GM21576 (cell line): ENCODE measurements at regions not wholly inside any gene's neighbourhood (a gene's known extent, or its start where the extent isn't known, plus 50 kb on each side); places are given as distances from the start of the nearest gene placed in this dataset.
"Not testable (repeated sequence)": the region's sequence is repeated elsewhere in the genome, so short reads cannot be mapped to it uniquely, and the experiment has no call there.

Experiments used
- ATAC-seq: cut with Tn5 transposase; IDR thresholded peaks from one replicate; pipeline ENCODE4 v1.9.1; 2021; ENCODE audit warnings: mild to moderate bottlenecking, moderate library complexity; ENCODE audit not compliant: unreplicated experiment

DNA sequence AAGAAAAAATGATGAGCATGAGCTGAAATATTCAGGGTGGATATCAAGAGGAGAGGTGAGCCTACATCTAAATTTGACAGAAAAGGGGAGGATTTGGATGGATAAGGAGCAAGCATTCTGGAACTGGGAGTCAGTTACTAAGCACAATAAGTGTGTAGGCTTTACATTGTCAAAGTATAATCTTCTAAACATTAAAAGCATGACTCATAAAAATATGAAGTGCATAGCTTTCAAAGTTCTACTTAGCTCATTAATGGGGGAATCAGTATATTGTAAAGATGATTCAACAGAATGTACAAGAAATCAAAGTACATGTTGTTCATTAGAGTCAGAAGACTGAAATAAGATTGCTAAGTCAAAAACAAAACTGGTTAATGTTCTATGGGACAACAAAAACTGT, 248.0 kb upstream of the GAS1 start:
- no peak for ATAC-seq

DNA sequence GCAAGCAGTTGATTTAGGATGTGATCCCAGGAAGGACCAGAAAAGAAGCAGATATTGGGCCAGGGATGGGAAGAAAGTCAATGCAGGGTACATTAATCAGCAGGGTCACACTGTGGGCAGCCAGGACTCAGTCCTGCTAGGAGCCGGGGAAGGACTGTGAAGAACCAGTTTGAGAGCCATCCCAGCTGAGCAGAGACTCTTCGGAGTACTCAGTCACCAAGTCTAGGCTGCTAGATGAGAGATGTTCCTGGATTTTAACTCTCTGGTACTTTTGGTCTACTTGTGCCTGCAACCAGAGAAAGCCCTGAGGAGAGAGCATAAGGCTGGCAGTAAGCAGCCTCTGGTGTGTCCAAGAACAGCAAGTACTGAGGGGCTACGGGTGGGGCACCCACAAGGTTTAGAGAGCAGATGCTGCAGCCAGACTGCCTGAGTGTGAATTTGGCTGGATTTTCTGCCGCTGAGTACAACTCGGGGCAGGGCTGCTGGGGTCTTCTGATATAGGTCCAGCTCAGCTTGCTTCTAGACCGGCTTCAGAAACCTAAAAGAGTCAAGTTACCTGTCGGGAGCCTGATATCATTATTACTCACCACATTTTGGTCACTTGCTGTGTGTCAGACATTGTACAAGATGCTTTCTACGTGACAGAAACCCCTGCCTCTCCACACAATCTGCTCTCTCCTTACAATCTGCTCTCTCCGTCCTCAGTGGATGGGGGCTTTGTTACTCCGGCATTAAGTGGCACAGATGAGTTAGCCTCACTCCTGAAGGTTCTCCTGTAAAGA, 250.2 kb upstream of the GAS1 start:
- ATAC-seq, result no peak

DNA sequence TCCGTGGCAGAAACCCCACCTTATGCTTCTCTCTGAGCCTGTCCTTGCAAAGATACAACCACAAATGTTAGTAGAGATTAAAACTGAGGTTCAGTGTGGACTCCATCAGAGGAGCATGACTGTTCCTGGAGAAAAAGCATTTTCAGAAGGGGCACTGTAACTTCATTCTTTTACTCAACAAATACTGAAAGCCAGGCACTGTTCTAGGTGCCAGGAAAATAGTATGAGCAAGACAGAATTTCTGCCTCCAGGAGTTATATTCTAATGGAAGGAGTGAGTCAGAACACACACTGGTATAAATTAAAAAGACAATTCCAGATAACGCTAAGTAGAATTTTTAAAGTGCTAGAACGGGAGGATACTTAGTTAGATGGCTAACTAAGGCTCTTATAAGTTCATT, 251.4 kb upstream of the GAS1 start:
- no peak for ATAC-seq

DNA sequence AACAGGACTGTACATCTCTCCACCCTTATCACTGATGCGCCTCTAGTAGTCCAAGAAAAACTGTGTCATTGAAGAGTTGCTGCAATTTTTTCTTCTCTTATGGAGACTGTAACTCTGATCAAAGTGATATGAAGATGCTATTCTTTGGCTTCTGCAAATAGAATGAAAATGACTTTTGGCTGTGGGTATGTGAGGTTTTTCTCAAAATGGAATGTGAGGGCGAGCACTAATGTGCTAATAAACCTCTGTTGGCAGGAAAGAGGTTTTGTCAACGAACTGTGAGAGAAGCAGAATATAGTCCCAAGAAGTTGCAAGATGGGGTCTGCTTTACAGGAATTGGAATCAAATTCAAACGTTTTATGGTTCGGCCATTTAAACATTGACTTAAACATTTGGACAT, 252.0 kb upstream of the GAS1 start:
- no peak for ATAC-seq

DNA sequence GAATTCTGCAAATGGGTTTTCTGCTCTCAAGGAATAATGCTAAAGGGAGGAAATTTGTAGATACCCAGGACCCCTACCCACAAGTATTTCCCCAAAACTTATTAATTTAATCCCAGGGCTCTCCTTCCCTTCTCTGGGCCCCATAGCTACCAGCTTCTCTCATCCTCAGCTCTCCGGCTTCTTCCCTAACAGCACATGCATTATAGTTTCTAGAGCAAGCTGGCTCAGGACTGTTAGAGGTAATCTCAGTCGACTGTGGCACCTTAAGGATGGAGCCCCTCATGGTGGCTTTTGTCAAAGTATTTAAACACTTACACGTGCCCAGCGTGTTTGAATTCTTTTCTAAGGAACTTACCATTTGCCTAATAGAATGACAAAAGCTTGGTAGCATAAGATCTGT, 252.5 kb upstream of the GAS1 start:
- ATAC-seq, result no peak

DNA sequence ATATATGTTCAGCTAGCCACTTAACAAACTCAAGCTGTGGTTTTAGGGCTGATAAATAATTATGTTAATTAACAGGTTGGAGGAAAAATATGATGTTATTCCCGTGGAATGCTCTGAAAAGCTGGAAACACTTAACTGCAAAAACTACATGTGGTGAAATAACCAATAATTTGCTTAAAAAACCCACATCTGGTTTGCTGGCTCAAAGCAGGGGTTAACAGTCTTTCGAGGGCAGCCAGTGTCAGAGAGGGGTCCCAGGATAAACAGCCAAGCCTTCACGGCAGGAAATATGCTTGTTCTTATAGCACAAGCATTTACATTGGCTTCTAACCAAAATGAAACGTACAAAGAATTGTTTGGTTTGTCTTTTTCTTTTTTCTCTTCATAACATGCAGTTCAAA, 254.0 kb upstream of the GAS1 start:
- ATAC-seq, result no peak

DNA sequence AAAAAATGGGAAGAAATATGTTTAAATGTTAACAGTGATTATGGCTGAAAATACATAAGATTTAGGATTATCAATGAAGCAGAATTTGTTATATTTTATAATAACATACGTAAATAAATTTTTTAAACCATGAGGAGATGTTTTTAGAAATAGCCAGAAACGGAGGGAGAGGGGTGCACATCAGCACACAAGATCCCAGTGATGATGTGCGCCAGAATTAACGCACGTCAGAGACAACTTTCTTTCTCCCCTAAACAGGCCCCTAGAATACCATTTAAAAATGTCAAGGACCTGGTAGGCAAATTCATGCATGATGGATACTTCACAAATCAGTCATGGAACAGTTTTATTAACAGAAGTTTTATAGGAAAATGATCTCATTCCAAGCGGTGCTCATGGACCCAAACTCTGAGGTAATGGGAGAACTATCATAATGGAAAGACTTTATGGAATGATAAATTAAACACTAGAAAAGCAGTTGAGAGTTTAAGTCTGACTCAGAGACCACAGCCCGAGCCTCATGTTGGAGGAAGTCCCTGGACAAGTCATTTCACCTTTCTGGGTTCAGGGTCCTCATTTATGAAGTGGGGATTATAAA, 258.9 kb upstream of the GAS1 start:
- ATAC-seq, result no peak

DNA sequence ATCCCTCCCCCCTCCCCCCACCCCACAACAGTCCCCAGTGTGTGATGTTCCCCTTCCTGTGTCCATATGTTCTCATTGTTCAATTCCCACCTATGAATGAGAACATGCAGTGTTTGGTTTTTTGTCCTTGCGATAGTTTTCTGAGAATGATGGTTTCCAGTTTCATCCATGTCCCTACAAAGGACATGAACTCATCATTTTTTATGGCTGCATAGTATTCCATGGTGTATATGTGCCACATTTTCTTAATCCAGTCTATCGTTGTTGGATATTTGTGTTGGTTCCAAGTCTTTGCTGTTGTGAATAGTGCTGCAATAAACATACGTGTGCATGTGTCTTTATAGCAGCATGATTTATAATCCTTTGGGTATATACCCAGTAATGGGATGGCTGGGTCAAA, 263.4 kb upstream of the GAS1 start:
- not testable (repeated sequence) for ATAC-seq

DNA sequence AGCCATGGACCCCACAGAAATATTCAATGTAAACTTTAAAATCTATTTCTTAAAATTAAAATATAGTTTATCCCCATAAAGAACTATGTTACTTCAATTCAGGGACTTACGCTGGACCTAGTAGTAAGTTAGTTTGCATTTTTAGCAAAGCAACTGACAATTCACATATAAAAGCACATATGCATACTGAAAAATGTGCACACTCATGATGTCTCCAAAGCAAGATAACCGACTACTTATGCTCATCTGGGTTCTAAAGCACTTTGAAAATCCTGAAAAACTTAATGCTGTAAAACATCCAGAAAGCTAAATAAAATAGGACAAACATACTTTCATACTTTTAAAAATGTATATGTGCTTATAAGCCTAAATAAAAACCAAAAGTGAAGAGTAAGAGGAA, 264.4 kb upstream of the GAS1 start:
- ATAC-seq, result no peak

DNA sequence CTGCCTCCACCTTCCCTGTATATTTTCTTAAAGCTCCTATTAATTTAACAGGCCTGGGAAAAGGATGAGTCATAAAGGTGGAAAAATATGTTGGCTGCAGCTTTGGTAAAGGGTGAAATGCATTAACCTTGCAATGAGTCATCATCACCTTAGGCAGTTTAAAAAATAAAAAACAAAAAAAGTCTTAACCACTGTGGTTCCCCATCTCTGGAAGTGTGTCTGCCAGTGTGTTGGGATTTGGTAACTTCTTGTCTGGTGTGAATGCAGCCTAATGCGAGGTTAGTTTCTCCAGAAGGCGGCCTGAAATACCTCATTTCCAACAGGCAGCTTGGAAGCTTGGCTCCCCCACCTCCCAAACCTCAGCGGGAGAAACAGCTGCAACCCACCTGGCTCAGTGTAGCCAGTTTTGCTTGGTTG, 265.3 kb upstream of the GAS1 start:
- no peak for ATAC-seq

DNA sequence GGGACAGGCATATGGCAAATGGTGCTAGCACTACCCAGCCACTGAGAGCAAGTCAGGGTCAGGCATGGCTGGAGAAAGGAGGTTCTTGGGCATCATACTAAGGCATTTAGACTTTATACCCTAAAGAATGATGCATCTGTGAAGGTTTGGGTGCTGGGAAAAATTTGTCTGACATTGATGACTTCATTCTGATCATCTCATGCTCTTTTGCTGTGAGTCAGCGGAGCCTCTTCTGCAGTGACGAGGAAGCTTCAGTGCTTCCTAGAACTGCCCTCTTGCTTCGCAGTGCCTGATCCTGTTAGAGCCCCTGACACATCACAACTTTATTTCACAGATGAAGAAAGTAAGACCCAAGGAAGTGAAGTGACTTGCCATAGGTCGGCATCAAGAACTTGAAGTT, 266.6 kb upstream of the GAS1 start:
- ATAC-seq, result no peak

DNA sequence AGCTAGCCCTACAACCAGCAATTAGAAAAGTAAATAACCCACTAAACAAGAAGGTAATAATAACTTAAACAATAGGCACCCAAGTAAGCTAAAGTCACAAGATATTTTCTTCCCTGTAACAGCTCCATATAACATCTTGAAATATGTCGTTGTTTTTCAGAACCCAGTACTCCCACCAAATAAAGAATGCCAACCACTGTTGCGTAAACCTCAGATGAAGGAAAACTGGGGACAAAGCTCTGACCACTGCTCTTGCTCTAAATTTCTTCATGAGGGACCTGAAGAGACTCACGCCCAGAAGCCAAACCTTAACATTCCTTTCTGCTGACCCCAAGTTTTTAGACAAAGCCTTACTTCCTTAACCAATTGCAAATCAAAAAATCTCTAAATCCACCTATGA, 267.7 kb upstream of the GAS1 start:
- ATAC-seq, result no peak

DNA sequence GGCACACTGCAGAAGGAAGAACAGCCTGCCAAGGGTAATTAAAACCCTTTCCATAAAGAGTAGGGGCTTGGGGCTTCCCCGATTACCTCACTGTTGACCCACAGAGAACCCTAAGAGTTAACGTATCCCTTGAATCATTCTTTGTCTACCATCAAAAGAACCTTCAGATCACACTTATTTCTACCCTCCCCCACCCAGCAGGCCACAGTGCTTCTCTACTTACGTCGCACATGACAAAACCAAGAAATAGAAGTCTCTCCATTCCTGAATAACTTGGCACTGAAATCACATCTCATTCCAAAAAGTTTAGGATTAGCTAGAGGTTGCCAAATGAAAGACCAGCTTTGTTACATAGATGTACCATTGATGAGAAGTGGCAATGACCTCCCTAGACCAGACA, 268.7 kb upstream of the GAS1 start:
- ATAC-seq, result no peak

DNA sequence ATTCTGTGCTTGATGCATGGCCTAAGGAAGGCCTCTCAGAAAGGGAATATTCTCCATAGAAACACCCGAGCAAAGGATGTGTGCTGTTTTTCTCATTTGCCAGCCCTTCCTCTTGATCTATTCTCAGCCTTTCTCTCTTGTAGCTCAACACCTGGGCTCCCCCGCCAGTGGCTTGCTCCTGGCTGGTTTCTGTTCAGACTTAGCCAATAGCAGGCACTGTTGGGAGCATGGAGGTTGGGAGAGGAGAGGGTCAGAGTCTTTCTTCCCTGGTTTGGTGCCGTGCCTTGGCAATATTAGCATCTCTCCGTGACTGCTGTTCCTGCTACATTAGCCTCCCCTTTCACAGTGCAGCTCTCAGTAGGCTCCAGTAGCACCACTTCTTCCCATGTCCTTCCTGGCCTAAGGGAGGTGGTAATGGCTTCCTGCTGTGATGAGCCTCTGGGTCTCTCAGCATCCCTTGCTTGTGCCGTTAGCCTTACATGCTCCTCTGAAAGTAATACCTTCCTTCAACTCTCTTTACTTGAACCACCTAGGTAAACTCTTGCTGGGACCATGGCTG, 269.7 kb upstream of the GAS1 start:
- ATAC-seq, result no peak

DNA sequence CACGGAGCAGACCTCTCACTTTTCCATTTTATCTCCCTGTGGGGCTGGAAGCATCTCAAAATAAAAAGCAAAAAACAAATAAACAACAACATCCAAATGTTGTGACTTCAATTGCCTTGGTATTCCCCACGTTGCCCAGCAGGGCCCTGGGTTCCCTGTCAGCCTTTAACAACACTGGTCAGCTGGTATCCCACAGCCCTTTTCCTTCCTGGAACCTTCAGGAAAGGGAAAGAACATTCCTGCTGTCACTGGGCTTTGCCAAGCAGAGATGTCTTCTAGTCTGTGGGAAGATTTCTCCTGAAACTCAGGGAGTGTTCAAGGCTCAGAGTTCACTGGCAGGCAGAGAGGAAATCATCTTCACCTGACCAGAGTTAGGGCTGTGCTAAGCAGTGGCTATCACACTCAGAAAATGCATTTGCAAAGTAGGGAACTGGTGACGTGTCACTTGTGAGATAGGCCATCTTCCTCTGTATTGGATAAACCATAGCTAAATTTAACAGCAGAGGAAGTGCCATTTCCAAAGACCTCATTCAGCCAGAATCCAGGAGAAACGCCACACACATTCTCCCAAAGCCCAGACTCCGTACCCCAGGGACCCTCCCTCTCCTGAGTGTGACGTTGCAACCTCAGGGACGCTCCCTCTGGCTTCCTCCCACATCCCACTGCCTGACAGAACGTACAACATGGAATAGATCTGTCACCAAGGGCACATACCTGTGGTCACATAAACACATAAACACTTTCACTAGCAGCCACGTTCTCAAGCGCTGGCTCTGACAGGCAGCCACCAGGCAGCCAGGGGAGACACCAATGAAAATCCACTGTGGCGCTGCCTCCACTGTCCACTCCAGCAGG, 274.0 kb upstream of the DAPK1 start:
- no peak for ATAC-seq

DNA sequence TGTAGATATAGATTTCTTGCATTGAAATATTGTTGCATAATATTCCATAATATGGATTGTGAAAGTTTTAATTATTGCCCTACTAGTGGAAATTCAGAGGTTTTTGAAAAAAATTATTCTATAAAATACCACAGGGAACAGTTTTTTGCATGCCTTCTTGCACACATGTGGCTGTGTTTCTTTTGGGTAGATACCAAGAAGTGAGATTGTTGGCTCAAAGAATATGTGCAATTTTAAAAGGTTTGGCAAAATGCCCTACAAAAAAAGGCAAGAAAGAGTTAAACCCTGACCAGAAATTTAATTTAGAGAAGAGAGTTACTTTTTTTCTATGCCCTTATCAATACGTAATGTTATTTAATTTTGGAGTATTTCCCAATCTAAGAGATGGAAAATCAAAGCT, 270.8 kb upstream of the DAPK1 start:
- ATAC-seq, result no peak

DNA sequence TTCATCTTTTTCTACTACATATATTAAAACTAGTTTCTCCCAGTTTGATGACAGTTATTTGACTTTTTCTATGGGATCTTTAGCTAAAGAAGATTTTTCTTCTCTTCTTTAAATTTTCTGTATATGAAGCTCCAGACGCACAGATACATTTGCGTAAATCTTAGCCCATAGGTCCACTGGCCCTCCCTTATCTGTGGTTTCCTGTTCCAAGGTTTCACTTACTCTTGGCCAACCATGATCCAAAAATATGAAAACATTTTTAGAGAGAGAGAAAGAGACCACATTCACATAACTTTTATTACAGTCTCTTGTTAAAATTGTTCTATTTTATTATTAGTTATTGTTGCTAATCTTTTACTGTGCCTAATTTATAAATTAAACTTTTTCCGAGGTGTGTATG, 270.2 kb upstream of the DAPK1 start:
- ATAC-seq, result no peak

DNA sequence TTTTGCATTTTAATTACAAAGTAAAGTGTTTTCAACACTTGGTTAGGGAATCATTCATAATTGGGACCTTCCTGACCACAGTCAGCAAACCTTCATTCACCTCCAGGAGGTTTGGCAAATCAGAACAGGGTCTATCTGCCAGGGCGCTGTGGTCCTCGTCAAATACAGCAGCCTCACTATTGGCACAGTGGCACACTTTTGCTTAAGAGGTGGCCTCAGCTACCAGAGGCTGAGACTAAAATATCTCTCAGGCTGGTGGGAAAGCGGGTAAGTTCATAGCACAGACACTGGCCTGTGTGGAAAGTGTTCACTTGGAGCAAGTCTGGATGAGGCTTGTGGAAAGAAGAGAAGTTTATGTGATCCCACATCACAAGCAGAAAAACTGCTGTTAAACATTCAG, 268.6 kb upstream of the DAPK1 start:
- no peak for ATAC-seq

DNA sequence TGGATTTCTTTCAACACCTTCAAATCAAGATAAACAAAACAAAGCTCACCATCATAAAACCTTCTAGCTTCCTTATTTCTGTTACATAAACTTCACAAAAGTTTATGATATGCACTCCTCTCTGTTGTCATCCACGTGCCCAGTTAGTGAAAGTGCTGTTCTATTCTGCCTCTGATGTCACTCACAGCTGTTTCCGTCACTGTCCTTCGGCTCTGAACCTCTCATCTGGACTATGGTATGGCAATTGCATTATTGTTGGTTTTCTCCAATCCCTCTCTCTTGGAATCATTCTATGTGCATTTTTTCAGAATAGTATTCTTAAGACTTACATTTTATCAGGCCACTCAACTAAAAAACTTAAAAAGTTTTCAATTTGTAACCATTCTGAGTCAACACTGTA, 264.2 kb upstream of the DAPK1 start:
- no peak for ATAC-seq

DNA sequence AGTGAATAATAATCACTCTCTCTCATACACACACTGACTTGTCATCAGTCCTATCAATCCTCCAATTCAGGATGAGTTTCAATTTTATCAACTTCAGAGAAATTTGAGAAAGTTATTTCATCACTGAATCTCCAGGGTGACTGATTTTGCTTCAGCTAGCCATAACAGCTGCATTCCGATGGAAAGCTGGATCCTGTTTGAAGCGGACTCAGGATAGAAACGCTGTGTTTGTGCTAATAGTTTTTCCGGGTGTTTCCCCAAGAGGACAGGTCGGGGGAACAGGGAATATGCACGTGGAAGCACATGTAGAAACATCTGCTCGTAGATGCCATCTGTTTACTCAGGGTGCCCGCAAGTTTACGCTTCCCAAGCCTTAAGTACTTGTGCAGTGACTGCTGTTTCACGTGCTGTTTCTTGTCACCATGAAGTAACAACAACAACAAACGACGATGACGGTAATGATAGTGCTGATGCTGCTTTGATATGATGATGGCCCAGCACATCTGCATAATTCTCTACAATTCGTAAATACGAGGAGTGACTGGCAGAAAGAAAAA, 263.7 kb upstream of the DAPK1 start:
- no peak for ATAC-seq

DNA sequence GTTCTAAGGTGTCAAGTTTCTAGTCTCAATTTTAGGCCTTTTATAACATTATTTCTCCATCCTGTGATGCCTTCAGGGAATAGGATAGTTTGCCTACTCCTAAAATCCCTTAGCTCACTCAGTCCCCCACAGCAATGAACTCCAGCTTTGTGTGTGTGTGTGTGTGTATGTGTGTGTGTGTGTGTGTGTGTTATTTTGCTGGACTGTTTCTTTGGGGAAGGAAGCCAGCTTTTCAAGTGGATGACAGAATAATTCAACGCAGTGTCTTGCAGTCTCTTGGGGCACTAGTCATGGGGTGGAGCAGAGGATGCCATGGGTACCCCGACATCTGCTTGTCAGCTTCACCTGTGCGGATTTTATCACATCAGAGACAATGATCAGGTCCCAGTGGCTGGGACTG, 262.8 kb upstream of the DAPK1 start:
- no peak for ATAC-seq
